ENCODE measurements at regions not wholly inside any gene's neighbourhood (a gene's known extent, or its start where the extent isn't known, plus 50 kb on each side); places are given as distances from the start of the nearest gene placed in this dataset.

DNA sequence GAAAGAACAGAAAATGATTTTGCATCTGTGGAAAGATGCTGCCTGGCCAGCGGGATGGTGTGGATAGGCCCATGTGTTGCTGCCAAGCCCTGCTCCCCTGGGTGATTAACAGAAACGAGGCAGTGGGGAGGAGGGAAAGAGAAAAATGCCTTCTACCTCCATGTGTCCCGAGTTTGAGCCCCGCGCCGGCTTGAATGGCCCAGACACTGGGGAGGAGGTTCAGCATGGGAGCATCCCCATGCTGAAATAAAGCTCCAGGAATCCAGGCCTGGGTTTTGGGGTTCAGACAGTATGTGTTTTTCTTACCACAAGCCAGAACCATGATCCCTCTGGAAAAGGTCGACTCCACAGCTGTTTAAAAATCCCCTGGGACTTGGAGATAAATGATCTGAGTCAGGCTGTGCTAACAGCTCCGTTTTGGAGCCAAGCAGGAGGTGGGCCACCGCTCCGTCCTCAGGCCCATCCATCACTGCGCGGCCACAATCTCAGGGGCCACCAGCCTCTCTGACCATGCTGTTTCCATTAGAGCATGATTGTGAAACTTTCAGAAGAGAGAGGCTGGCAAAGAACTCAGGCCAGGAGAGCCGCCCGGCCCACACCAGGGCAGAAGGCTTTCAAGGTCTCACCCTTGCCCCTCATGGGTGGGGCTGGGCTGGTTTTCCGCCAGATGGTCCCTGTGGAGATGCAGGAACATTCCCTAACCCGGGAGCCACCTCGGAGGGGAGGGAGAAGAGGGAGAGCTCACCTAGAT, 299.7 kb downstream of the ZEB1 start:
- no peak for DNase-seq (ENCODE audit: extremely low spot score, unreplicated experiment)
- H3K4me3 Mint-ChIP-seq (ENCODE audit: unreplicated experiment) = no peak overlapping the region
- TF ChIP-seq, protein P1, sequence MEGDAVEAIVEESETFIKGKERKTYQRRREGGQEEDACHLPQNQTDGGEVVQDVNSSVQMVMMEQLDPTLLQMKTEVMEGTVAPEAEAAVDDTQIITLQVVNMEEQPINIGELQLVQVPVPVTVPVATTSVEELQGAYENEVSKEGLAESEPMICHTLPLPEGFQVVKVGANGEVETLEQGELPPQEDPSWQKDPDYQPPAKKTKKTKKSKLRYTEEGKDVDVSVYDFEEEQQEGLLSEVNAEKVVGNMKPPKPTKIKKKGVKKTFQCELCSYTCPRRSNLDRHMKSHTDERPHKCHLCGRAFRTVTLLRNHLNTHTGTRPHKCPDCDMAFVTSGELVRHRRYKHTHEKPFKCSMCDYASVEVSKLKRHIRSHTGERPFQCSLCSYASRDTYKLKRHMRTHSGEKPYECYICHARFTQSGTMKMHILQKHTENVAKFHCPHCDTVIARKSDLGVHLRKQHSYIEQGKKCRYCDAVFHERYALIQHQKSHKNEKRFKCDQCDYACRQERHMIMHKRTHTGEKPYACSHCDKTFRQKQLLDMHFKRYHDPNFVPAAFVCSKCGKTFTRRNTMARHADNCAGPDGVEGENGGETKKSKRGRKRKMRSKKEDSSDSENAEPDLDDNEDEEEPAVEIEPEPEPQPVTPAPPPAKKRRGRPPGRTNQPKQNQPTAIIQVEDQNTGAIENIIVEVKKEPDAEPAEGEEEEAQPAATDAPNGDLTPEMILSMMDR (IDR thresholded peaks at IDR 0.05) = no peak
- H3K4me1 Mint-ChIP-seq (ENCODE audit: unreplicated experiment) = peaks cover 28% of the 10 kb centered on the region
- no peaks in the 10 kb centered on the region for H3K27me3 Mint-ChIP-seq (ENCODE audit: unreplicated experiment)
- H3K27ac Mint-ChIP-seq (ENCODE audit: unreplicated experiment) = peak overlapping the region; percentile 31
- no peaks in the 10 kb centered on the region for H3K36me3 Mint-ChIP-seq (ENCODE audit: unreplicated experiment)
- peaks cover 10% of the 10 kb centered on the region for H3K9me3 Mint-ChIP-seq (ENCODE audit: unreplicated experiment)

DNA sequence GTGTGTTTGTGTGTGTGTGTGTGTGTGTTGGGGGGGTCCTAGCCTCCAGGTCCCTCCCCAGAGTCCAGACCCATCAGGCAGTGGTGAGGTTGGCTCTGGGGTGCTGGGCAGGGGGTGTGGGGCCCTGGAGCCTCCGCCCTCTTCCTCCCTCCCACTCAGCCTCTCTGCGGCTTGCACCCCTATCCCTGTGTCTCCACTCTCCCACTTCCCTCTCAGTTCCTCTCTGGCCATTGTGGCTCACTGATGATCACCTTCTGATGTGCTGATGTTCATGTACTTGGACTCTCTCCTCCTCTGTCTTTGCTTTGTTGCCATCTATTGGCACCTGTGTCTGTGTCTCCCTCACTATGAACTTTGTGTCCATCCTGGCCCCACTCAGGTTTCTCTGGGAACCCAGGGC, 298.7 kb downstream of the ZEB1 start:
- peaks cover 28% of the 10 kb centered on the region for H3K4me1 Mint-ChIP-seq (ENCODE audit: unreplicated experiment)
- no peaks in the 10 kb centered on the region for H3K36me3 Mint-ChIP-seq (ENCODE audit: unreplicated experiment)
- H3K27me3 Mint-ChIP-seq (ENCODE audit: unreplicated experiment) = no peaks in the 10 kb centered on the region
- H3K27ac Mint-ChIP-seq (ENCODE audit: unreplicated experiment) = no peak overlapping the region
- no peak overlapping the region for H3K4me3 Mint-ChIP-seq (ENCODE audit: unreplicated experiment)
- DNase-seq (ENCODE audit: extremely low spot score, unreplicated experiment) = no peak
- H3K9me3 Mint-ChIP-seq (ENCODE audit: unreplicated experiment) = peaks cover 7% of the 10 kb centered on the region
- TF ChIP-seq, protein P1 (IDR thresholded peaks at IDR 0.05) = no peak

DNA sequence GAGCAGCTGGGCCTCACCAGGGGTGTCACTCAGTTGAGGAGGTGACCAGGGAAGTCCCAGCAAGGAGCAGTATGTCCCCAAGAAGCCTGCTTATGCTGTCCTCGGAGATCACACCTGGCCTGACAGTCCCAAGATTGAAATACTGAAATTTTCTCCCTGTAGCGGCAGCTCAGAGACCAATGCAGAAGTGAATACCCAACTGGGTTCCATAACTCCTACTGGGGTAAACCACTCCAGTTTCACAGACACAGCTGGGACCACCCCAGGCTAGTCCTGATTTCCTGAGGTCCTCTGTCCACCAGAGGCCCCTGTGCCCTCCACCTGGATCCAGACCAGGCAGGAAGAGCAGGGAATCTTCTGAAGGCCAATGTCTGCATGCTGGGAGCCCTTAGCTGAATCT, 298.1 kb downstream of the ZEB1 start:
- H3K27me3 Mint-ChIP-seq (ENCODE audit: unreplicated experiment) = no peaks in the 10 kb centered on the region
- H3K27ac Mint-ChIP-seq (ENCODE audit: unreplicated experiment) = no peak overlapping the region
- H3K4me3 Mint-ChIP-seq (ENCODE audit: unreplicated experiment) = no peak overlapping the region
- DNase-seq (ENCODE audit: extremely low spot score, unreplicated experiment) = no peak
- peaks cover 28% of the 10 kb centered on the region for H3K4me1 Mint-ChIP-seq (ENCODE audit: unreplicated experiment)
- TF ChIP-seq, protein P1 (IDR thresholded peaks at IDR 0.05) = no peak
- peaks cover 7% of the 10 kb centered on the region for H3K9me3 Mint-ChIP-seq (ENCODE audit: unreplicated experiment)
- no peaks in the 10 kb centered on the region for H3K36me3 Mint-ChIP-seq (ENCODE audit: unreplicated experiment)

DNA sequence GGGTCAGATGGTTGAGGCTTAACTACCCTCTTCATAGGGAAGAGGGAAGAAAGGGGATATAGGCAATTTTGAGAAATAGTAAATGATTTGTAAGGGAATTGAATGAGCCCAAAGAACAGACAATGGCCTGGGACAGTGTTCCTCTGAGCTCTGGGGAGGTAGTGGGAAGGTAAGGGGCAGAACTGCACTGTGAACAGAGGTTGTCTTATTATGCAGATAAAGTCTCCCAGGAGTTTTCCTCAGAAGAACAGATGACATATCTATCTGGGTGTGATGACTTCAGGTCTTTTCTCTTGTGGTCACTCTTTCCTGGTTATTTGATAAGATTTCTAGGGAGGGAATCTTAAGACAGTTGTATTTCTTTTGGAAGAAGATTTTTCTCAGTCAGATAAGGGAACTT, 296.1 kb downstream of the ZEB1 start:
- Mint-ChIP-seq H3K27me3 (ENCODE audit: unreplicated experiment) (no peaks in the 10 kb centered on the region), H3K4me1 (ENCODE audit: unreplicated experiment) (peaks cover 25% of the 10 kb centered on the region), H3K4me3 (ENCODE audit: unreplicated experiment) (no peak overlapping the region), H3K27ac (ENCODE audit: unreplicated experiment) (no peak overlapping the region), H3K9me3 (ENCODE audit: unreplicated experiment) (peaks cover 7% of the 10 kb centered on the region), H3K36me3 (ENCODE audit: unreplicated experiment) (no peaks in the 10 kb centered on the region)
- TF ChIP-seq, protein P1 (IDR thresholded peaks at IDR 0.05) = no peak
- no peak for DNase-seq (ENCODE audit: extremely low spot score, unreplicated experiment)

DNA sequence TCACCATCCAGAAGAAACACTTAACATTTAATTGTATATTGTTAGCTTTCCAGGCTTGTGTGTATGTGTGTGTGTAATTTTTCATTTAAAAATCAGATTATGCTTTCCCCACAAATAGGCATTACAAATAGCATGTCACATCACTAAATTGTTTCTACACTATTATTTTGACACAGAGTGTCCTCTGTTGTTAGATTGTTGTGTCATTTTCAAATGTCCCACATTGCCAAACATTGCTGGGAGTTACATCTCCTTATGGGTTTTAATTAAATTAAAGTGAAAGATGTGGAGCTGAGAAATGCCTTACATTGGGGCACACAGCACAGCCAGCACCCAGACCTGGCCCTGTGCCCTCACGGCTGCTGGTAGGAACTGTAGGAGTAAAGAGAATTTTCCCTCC, 295.6 kb downstream of the ZEB1 start:
- peaks cover 7% of the 10 kb centered on the region for H3K9me3 Mint-ChIP-seq (ENCODE audit: unreplicated experiment)
- H3K27me3 Mint-ChIP-seq (ENCODE audit: unreplicated experiment) = no peaks in the 10 kb centered on the region
- H3K4me3 Mint-ChIP-seq (ENCODE audit: unreplicated experiment) = no peak overlapping the region
- no peaks in the 10 kb centered on the region for H3K36me3 Mint-ChIP-seq (ENCODE audit: unreplicated experiment)
- no peak overlapping the region for H3K27ac Mint-ChIP-seq (ENCODE audit: unreplicated experiment)
- H3K4me1 Mint-ChIP-seq (ENCODE audit: unreplicated experiment) = peaks cover 20% of the 10 kb centered on the region
- TF ChIP-seq, protein P1 (IDR thresholded peaks at IDR 0.05) = no peak
- DNase-seq (ENCODE audit: extremely low spot score, unreplicated experiment) = no peak

Data from osteocyte (in vitro differentiated cells).